ENCODE measurements at regions not wholly inside any gene's neighbourhood (a gene's known extent, or its start where the extent isn't known, plus 50 kb on each side); places are given as distances from the start of the nearest gene placed in this dataset.
A peak's percentile ranks its signal among the peaks of the same experiment; 100 is the strongest.

DNA sequence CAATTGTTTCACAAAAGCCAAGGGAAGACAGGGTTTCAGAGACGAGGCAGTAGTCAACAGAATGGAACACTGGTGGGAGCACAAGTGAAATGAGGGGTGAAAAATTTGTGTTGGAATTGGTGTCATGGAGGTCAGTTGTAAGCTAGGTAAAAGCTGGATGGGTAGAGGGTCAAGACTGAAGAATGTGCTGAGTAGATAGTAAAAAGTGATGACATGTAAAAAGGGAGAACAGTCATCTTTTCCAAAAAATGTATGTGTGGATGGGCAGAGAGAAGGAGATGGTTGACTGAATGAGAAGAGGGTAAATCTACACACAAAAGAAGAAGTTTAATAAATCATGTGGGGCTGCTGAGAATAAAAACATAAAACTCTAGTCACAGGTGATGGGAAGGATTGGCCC is 92.7 kb upstream of the COL3A1 start:
- Histone ChIP-seq H3K4me3 (no peak overlapping the region), H3K27me3 (no peaks in the 10 kb centered on the region), H3K27ac (no peak overlapping the region), H3K4me1 (no peaks in the 10 kb centered on the region), H3K9me3 (no peaks in the 10 kb centered on the region), H3K36me3 (no peaks in the 10 kb centered on the region)
- TF ChIP-seq, protein P1, sequence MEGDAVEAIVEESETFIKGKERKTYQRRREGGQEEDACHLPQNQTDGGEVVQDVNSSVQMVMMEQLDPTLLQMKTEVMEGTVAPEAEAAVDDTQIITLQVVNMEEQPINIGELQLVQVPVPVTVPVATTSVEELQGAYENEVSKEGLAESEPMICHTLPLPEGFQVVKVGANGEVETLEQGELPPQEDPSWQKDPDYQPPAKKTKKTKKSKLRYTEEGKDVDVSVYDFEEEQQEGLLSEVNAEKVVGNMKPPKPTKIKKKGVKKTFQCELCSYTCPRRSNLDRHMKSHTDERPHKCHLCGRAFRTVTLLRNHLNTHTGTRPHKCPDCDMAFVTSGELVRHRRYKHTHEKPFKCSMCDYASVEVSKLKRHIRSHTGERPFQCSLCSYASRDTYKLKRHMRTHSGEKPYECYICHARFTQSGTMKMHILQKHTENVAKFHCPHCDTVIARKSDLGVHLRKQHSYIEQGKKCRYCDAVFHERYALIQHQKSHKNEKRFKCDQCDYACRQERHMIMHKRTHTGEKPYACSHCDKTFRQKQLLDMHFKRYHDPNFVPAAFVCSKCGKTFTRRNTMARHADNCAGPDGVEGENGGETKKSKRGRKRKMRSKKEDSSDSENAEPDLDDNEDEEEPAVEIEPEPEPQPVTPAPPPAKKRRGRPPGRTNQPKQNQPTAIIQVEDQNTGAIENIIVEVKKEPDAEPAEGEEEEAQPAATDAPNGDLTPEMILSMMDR (IDR thresholded peaks at IDR 0.05): no peak
- TF ChIP-seq POLR2AphosphoS5 (IDR thresholded peaks at IDR 0.05): no peak
- no peak for TF ChIP-seq POLR2A (IDR thresholded peaks at IDR 0.05)
- no peak for TF ChIP-seq EP300 (IDR thresholded peaks at IDR 0.05)
- WGBS, 2 donors: 72 to 86% methylated on average over 1 of the region's 1 CpG
- DNase-seq (no peak), ATAC-seq (ENCODE audit: low FRiP score in 2 of 2) (no peak)

DNA sequence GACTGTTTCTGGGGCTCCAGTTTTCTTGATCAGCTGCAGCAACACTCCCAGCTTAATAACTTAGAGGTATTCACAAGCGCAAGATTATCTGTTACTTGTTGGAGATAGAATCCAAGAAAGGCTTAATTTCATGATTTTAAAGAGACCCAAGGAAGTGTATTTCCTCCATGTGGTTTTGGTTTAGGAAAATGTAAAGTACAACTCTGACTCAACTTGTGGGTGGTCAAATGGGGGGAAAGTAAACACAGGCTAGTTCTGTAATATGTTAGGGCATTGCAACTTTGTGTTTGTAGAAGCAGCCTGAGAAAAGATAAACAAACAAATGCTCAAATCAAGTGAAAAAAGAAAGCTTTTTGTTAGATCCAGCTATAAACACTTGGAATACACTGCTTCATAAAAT is 90.1 kb upstream of the COL3A1 start:
- Histone ChIP-seq H3K4me3 (no peak overlapping the region), H3K4me1 (no peaks in the 10 kb centered on the region), H3K9me3 (no peaks in the 10 kb centered on the region), H3K27me3 (no peaks in the 10 kb centered on the region), H3K27ac (no peak overlapping the region), H3K36me3 (no peaks in the 10 kb centered on the region)
- 74 to 79% methylated on average over 1 of the region's 1 CpG for WGBS, 2 donors
- ATAC-seq (ENCODE audit: low FRiP score in 2 of 2): no peak
- no peak for DNase-seq
- TF ChIP-seq, protein P1 (IDR thresholded peaks at IDR 0.05): no peak
- TF ChIP-seq POLR2AphosphoS5 (IDR thresholded peaks at IDR 0.05): no peak

DNA sequence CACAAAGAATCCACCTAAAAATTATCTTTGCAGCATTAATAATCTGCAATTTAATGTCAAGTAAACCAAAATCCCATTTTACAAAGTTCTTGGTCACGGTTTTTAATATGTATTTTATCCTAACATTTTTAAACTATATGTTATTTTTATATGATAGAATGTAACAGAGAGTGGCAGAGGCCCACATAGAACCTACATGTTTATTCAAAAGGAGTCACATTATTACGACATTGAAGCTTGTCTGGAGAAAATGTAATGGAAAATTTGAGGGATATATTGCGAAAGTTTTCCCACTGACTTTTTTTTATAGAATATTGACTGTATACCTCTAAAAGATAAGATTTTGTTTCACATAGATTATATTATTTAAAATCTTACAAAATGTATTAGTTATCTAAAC is 89.7 kb upstream of the COL3A1 start:
- Histone ChIP-seq H3K27ac (no peak overlapping the region), H3K36me3 (no peaks in the 10 kb centered on the region), H3K4me3 (no peak overlapping the region), H3K27me3 (no peaks in the 10 kb centered on the region), H3K4me1 (no peaks in the 10 kb centered on the region), H3K9me3 (no peaks in the 10 kb centered on the region)
- ATAC-seq (ENCODE audit: low FRiP score in 2 of 2): no peak
- WGBS, 2 donors: 73 to 88% methylated on average over 3 of the region's 3 CpGs
- TF ChIP-seq POLR2AphosphoS5 (IDR thresholded peaks at IDR 0.05) (no peak), EP300 (IDR thresholded peaks at IDR 0.05) (no peak)
- no peak for DNase-seq

DNA sequence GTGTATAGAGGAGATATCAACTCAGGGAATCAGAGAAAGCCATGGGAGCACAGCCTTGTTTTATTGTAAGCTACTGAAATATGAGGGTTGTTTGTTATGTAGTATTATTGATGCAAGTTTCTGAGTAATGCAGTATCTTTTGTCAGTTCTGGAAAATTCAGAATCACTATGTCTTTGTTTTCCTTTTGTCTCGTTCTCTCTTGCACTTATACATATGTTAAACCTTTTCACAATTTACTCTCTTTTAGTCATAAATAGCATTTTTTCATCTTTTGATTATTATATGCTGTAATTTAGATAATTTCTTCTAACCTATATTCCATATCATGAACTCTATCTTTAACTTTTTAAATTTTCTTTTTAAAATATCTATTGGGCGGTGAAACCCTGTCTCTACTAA is 85.0 kb upstream of the COL3A1 start:
- no peak for TF ChIP-seq POLR2A (IDR thresholded peaks at IDR 0.05)
- TF ChIP-seq POLR2AphosphoS5 (IDR thresholded peaks at IDR 0.05): no peak
- TF ChIP-seq, protein P1 (IDR thresholded peaks at IDR 0.05): no peak
- no peak for TF ChIP-seq EP300 (IDR thresholded peaks at IDR 0.05)
- DNase-seq (no peak), ATAC-seq (ENCODE audit: low FRiP score in 2 of 2) (no peak)
- Histone ChIP-seq H3K4me1 (no peaks in the 10 kb centered on the region), H3K36me3 (no peaks in the 10 kb centered on the region), H3K9me3 (peaks cover 0 to 5% (median 0%) of the 10 kb centered on the region in 4 donors), H3K27me3 (no peaks in the 10 kb centered on the region), H3K4me3 (no peak overlapping the region), H3K27ac (no peak overlapping the region)
- WGBS, 2 donors: 89 to 94% methylated on average over 2 of the region's 2 CpGs

DNA sequence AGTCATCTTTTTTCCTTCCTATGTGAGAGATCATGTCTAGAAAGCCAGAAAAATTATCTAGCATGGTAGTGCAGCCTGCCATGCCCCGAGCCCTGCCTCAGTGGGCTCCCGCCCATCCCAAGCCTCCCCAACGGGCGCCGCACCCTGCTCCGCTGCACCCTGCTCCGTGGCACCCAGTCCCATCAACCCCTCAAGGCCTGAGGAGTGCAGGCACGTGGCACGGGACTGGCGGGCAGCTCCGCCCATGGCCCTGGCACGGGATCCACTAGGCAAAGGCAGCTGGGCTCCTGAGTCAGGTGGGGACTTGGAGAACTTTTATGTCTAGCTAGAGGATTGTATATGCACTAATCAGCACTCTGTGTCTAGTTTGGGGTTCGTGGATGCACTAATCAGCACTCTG is 83.4 kb upstream of the COL3A1 start:
- no peak for TF ChIP-seq EP300 (IDR thresholded peaks at IDR 0.05)
- TF ChIP-seq POLR2A (IDR thresholded peaks at IDR 0.05): no peak
- TF ChIP-seq, protein P1 (IDR thresholded peaks at IDR 0.05): no peak
- no peak for TF ChIP-seq POLR2AphosphoS5 (IDR thresholded peaks at IDR 0.05)

More for the DNA sequence above, 83.4 kb upstream of the COL3A1 start:
- DNase-seq (peak in 1 of 2 donors; percentile 45), ATAC-seq (ENCODE audit: low FRiP score in 2 of 2) (no peak)
- Histone ChIP-seq H3K27ac (no peak overlapping the region), H3K9me3 (peaks cover 0 to 5% (median 0%) of the 10 kb centered on the region in 4 donors), H3K36me3 (no peaks in the 10 kb centered on the region), H3K4me1 (no peaks in the 10 kb centered on the region), H3K27me3 (no peaks in the 10 kb centered on the region), H3K4me3 (no peak overlapping the region)
- 60 to 85% methylated on average over 1 to 13 of the region's 13 CpGs for WGBS, 2 donors

All from upper lobe of left lung (tissue), 6 donors.